Neural progenitor cell (in vitro differentiated cells): ENCODE measurements at regions not wholly inside any gene's neighbourhood (a gene's known extent, or its start where the extent isn't known, plus 50 kb on each side); places are given as distances from the start of the nearest gene placed in this dataset.

ENCODE experiments used
- DNase-seq: peaks from one replicate; pipeline ENCODE4 v3.0.0-alpha.2; 2016; ENCODE audit warnings: low spot score
- H2AFZ ChIP-seq: fragments of 200-600 bp; sonication (generic); replicated peaks from 2 replicates; pipeline ENCODE4 v1.6.1; 2016; ENCODE audit warnings: antibody characterized with exemption
- H3F3A ChIP-seq: fragments of 200-600 bp; sonication (generic); 2 replicates; pipeline ENCODE4 v1.6.1; 2016; ENCODE audit warnings: antibody characterized with exemption, low read depth
- H3K27ac ChIP-seq: fragments of 200-600 bp; sonication (generic); 2 replicates; pipeline ENCODE4 v1.5.1; 2016; ENCODE audit warnings: mild to moderate bottlenecking
- H3K27me3 ChIP-seq: fragments of 200-600 bp; sonication (generic); 2 replicates; pipeline ENCODE4 v1.6.1; 2016; ENCODE audit warnings: mild to moderate bottlenecking, moderate library complexity
- H3K36me3 ChIP-seq: fragments of 200-600 bp; sonication (generic); 2 replicates; pipeline ENCODE4 v1.5.1; 2016
- H3K4me1 ChIP-seq: fragments of 200-600 bp; sonication (generic); 2 replicates; pipeline ENCODE4 v1.6.1; 2016; ENCODE audit warnings: mixed run types
- H3K4me2 ChIP-seq: fragments of 200-600 bp; sonication (generic); 2 replicates; pipeline ENCODE4 v1.6.1; 2016
- H3K4me3 ChIP-seq: fragments of 200-600 bp; sonication (generic); 2 replicates; pipeline ENCODE4 v1.5.1; 2016
- H3K79me2 ChIP-seq: fragments of 200-600 bp; sonication (generic); 2 replicates; pipeline ENCODE4 v1.6.1; 2016; ENCODE audit warnings: low read depth
- H3K9ac ChIP-seq: fragments of 200-600 bp; sonication (generic); 2 replicates; pipeline ENCODE4 v1.6.1; 2016
- H3K9me3 ChIP-seq: fragments of 200-600 bp; sonication (generic); 2 replicates; pipeline ENCODE4 v1.5.1; 2016; ENCODE audit warnings: low read depth
- H4K20me1 ChIP-seq: fragments of 200-600 bp; sonication (generic); 2 replicates; pipeline ENCODE4 v1.6.1; 2016; ENCODE audit warnings: low read depth
- H3K27ac Mint-ChIP-seq: 3 replicates; pipeline ENCODE4 v1.8.0; 2021; ENCODE audit warnings: mixed read lengths
- H3K27me3 Mint-ChIP-seq: 2 replicates; pipeline ENCODE4 v1.8.0; 2022; ENCODE audit warnings: low read depth, mild to moderate bottlenecking, inconsistent platforms, moderate library complexity, mixed read lengths; ENCODE audit not compliant: insufficient read depth
- H3K36me3 Mint-ChIP-seq: 3 replicates; pipeline ENCODE4 v1.8.0; 2021; ENCODE audit warnings: mixed read lengths
- H3K4me1 Mint-ChIP-seq: 3 replicates; pipeline ENCODE4 v1.8.0; 2021; ENCODE audit warnings: mixed read lengths
- H3K4me3 Mint-ChIP-seq: 3 replicates; pipeline ENCODE4 v1.8.0; 2021; ENCODE audit warnings: mild to moderate bottlenecking, moderate library complexity, mixed read lengths
- H3K9me3 Mint-ChIP-seq: 3 replicates; pipeline ENCODE4 v1.8.0; 2020; ENCODE audit warnings: mixed read lengths
- CTCF ChIP-seq: fragments of 200-600 bp; sonication (generic); IDR thresholded peaks from 2 replicates; pipeline ENCODE4 v1.5.1; 2017; ENCODE audit warnings: antibody characterized with exemption, mild to moderate bottlenecking
- EZH2 ChIP-seq: fragments of 200-600 bp; sonication (generic); IDR thresholded peaks from 2 replicates; pipeline ENCODE4 v1.6.1; 2017; ENCODE audit warnings: antibody characterized with exemption, mild to moderate bottlenecking, moderate library complexity
- EZH2phosphoT487 ChIP-seq: fragments of 200-600 bp; sonication (generic); IDR thresholded peaks from 2 replicates; pipeline ENCODE4 v1.6.1; 2017; ENCODE audit warnings: antibody characterized with exemption

- no peak overlapping the region for H3K9ac ChIP-seq
- no peaks in the 10 kb centered on the region for H3K9me3 Mint-ChIP-seq
- no peak overlapping the region for H3K27ac ChIP-seq
- no peak for DNase-seq
- no peak overlapping the region for H3K4me2 ChIP-seq
- no peaks in the 10 kb centered on the region for H4K20me1 ChIP-seq
- no peak overlapping the region for H3K4me3 Mint-ChIP-seq
- no peaks in the 10 kb centered on the region for H3K4me1 Mint-ChIP-seq
- H3F3A ChIP-seq, result no peaks in the 10 kb centered on the region
- no peak overlapping the region for H2AFZ ChIP-seq
- no peak overlapping the region for H3K4me3 ChIP-seq
- no peaks in the 10 kb centered on the region for H3K9me3 ChIP-seq
- H3K27me3 Mint-ChIP-seq, result peaks cover 2% of the 10 kb centered on the region
- no peaks in the 10 kb centered on the region for H3K79me2 ChIP-seq
- TF ChIP-seq CTCF (no peak), EZH2phosphoT487 (no peak), EZH2 (no peak)
- H3K36me3 Mint-ChIP-seq, result no peaks in the 10 kb centered on the region
- H3K4me1 ChIP-seq, result no peaks in the 10 kb centered on the region
- no peaks in the 10 kb centered on the region for H3K27me3 ChIP-seq
- no peaks in the 10 kb centered on the region for H3K36me3 ChIP-seq
- H3K27ac Mint-ChIP-seq, result no peak overlapping the region
Measured at GRCh38 chr6:148257810-148258209, 84.8 kb upstream of the SASH1 start.

GRCh38 chr6:148258868-148259267 lies 83.8 kb upstream of the SASH1 start:
- no peaks in the 10 kb centered on the region for H3K9me3 Mint-ChIP-seq
- Histone ChIP-seq H3K79me2 (no peaks in the 10 kb centered on the region), H3K27me3 (no peaks in the 10 kb centered on the region), H3K9ac (no peak overlapping the region), H3K27ac (no peak overlapping the region), H2AFZ (no peak overlapping the region), H3K36me3 (no peaks in the 10 kb centered on the region), H3K4me3 (no peak overlapping the region), H3K4me2 (no peak overlapping the region), H4K20me1 (no peaks in the 10 kb centered on the region), H3K9me3 (no peaks in the 10 kb centered on the region), H3K4me1 (no peaks in the 10 kb centered on the region), H3F3A (no peaks in the 10 kb centered on the region)
- no peak for DNase-seq
- no peak for TF ChIP-seq EZH2
- H3K36me3 Mint-ChIP-seq, result no peaks in the 10 kb centered on the region
- peaks cover 2% of the 10 kb centered on the region for H3K27me3 Mint-ChIP-seq
- no peaks in the 10 kb centered on the region for H3K4me1 Mint-ChIP-seq
- H3K27ac Mint-ChIP-seq, result no peak overlapping the region
- no peak overlapping the region for H3K4me3 Mint-ChIP-seq

- Histone ChIP-seq H3K4me2 (no peak overlapping the region), H3K4me3 (no peak overlapping the region)
- H3K27ac Mint-ChIP-seq, result no peak overlapping the region
Measured at GRCh38 chr6:148261470-148261869, 81.2 kb upstream of the SASH1 start.

GRCh38 chr6:148263010-148263409 lies 79.6 kb upstream of the SASH1 start:
- Mint-ChIP-seq H3K27ac (no peak overlapping the region), H3K9me3 (no peaks in the 10 kb centered on the region), H3K27me3 (no peaks in the 10 kb centered on the region), H3K4me3 (no peak overlapping the region), H3K4me1 (no peaks in the 10 kb centered on the region), H3K36me3 (no peaks in the 10 kb centered on the region)
- Histone ChIP-seq H3K79me2 (no peaks in the 10 kb centered on the region), H3F3A (no peaks in the 10 kb centered on the region), H3K27me3 (no peaks in the 10 kb centered on the region), H3K4me1 (no peaks in the 10 kb centered on the region), H3K4me3 (no peak overlapping the region), H4K20me1 (no peaks in the 10 kb centered on the region), H3K4me2 (no peak overlapping the region), H3K9me3 (no peaks in the 10 kb centered on the region), H3K9ac (no peak overlapping the region), H3K36me3 (no peaks in the 10 kb centered on the region), H2AFZ (no peak overlapping the region), H3K27ac (no peak overlapping the region)
- no peak for TF ChIP-seq CTCF
- TF ChIP-seq EZH2phosphoT487, result no peak
- no peak for TF ChIP-seq EZH2
- DNase-seq, result no peak

More at GRCh38 chr6:148261470-148261869, 81.2 kb upstream of the SASH1 start:
- Histone ChIP-seq H3K4me1 (no peaks in the 10 kb centered on the region), H3F3A (no peaks in the 10 kb centered on the region), H4K20me1 (no peaks in the 10 kb centered on the region), H3K79me2 (no peaks in the 10 kb centered on the region), H2AFZ (no peak overlapping the region), H3K36me3 (no peaks in the 10 kb centered on the region), H3K9ac (no peak overlapping the region), H3K9me3 (no peaks in the 10 kb centered on the region), H3K27ac (no peak overlapping the region), H3K27me3 (no peaks in the 10 kb centered on the region)
- TF ChIP-seq EZH2, result no peak
- TF ChIP-seq CTCF, result no peak
- TF ChIP-seq EZH2phosphoT487, result no peak
- H3K4me1 Mint-ChIP-seq, result no peaks in the 10 kb centered on the region
- no peak for DNase-seq
- no peaks in the 10 kb centered on the region for H3K9me3 Mint-ChIP-seq
- H3K36me3 Mint-ChIP-seq, result no peaks in the 10 kb centered on the region
- no peak overlapping the region for H3K4me3 Mint-ChIP-seq
- H3K27me3 Mint-ChIP-seq, result peaks cover 2% of the 10 kb centered on the region
